ENCODE measurements at regions not wholly inside any gene's neighbourhood (a gene's known extent, or its start where the extent isn't known, plus 50 kb on each side); places are given as distances from the start of the nearest gene placed in this dataset.

DNA sequence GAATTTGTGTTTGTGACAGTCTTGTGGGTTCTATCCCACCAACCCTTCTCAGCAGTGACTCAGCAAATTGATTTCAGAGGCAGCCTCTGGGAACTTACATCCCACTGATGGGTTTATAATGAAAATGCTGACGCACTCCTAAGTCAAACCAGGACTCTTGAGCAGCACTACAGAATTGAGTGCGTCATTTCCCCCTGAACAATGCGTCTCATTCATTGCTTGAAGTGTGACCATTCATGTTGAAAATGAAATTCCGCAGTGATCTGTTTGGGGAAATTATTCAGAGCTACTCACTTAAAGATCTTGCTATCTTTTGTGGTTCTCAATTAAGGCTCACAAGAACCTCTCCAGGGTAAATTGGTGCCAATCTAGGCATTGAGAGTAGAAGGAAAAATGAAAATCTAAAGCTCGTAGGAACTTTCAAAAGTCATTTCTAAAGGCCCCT is 417.7 kb upstream of the SLC14A2 start:
- TF ChIP-seq, protein P1, sequence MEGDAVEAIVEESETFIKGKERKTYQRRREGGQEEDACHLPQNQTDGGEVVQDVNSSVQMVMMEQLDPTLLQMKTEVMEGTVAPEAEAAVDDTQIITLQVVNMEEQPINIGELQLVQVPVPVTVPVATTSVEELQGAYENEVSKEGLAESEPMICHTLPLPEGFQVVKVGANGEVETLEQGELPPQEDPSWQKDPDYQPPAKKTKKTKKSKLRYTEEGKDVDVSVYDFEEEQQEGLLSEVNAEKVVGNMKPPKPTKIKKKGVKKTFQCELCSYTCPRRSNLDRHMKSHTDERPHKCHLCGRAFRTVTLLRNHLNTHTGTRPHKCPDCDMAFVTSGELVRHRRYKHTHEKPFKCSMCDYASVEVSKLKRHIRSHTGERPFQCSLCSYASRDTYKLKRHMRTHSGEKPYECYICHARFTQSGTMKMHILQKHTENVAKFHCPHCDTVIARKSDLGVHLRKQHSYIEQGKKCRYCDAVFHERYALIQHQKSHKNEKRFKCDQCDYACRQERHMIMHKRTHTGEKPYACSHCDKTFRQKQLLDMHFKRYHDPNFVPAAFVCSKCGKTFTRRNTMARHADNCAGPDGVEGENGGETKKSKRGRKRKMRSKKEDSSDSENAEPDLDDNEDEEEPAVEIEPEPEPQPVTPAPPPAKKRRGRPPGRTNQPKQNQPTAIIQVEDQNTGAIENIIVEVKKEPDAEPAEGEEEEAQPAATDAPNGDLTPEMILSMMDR (conservative IDR thresholded peaks at IDR 0.05; ENCODE audit: low read depth, low read length): no peak
- no peak for TF ChIP-seq EZH2 (IDR thresholded peaks at IDR 0.05; ENCODE audit: borderline replicate concordance, low read depth, low read length, poor library complexity, severe bottlenecking)

Data from A673 (cell line).